Hepatocyte (in vitro differentiated cells): ENCODE measurements at regions not wholly inside any gene's neighbourhood (a gene's known extent, or its start where the extent isn't known, plus 50 kb on each side); places are given as distances from the start of the nearest gene placed in this dataset.

Source experiments
- DNase-seq: peaks from one replicate; pipeline ENCODE4 v3.0.0-alpha.2; 2016; ENCODE audit warnings: low spot score
- H2AFZ ChIP-seq: fragments of 200-600 bp; sonication (generic); 2 replicates; pipeline ENCODE4 v1.6.0; 2016; ENCODE audit warnings: antibody characterized with exemption, mild to moderate bottlenecking
- H3K27ac ChIP-seq: fragments of 200-600 bp; sonication (generic); 2 replicates; pipeline ENCODE4 v1.5.1; 2016; ENCODE audit warnings: mild to moderate bottlenecking
- H3K27me3 ChIP-seq: fragments of 200-600 bp; sonication (generic); 2 replicates; pipeline ENCODE4 v1.6.1; 2016
- H3K36me3 ChIP-seq: fragments of 200-600 bp; sonication (generic); replicated peaks from 2 replicates; pipeline ENCODE4 v1.5.1; 2016; ENCODE audit warnings: low read depth; ENCODE audit not compliant: insufficient read depth
- H3K4me1 ChIP-seq: fragments of 200-600 bp; sonication (generic); 2 replicates; pipeline ENCODE4 v1.5.1; 2016; ENCODE audit warnings: mild to moderate bottlenecking, moderate library complexity; ENCODE audit not compliant: insufficient read depth
- H3K4me2 ChIP-seq: fragments of 200-600 bp; sonication (generic); 2 replicates; pipeline ENCODE4 v1.6.0; 2016
- H3K4me3 ChIP-seq: fragments of 200-600 bp; sonication (generic); 2 replicates; pipeline ENCODE4 v1.5.1; 2016; ENCODE audit warnings: mild to moderate bottlenecking
- H3K79me2 ChIP-seq: fragments of 200-600 bp; sonication (generic); 2 replicates; pipeline ENCODE4 v1.6.0; 2017; ENCODE audit warnings: mild to moderate bottlenecking
- H3K9me2 ChIP-seq: fragments of 200-600 bp; sonication (generic); replicated peaks from 2 replicates; pipeline ENCODE4 v1.6.0; 2017; ENCODE audit warnings: mild to moderate bottlenecking; ENCODE audit not compliant: insufficient read depth
- H3K9me3 ChIP-seq: fragments of 200-600 bp; sonication (generic); 2 replicates; pipeline ENCODE4 v1.5.1; 2016; ENCODE audit warnings: low read depth, mild to moderate bottlenecking
- H4K20me1 ChIP-seq: fragments of 200-600 bp; sonication (generic); 2 replicates; pipeline ENCODE4 v1.6.0; 2016; ENCODE audit warnings: mild to moderate bottlenecking; ENCODE audit not compliant: insufficient read depth, poor library complexity, severe bottlenecking
- EZH2 ChIP-seq: fragments of 200-600 bp; sonication (generic); IDR thresholded peaks from 2 replicates; pipeline ENCODE4 v1.6.1; 2016; ENCODE audit warnings: antibody characterized with exemption, mild to moderate bottlenecking, borderline replicate concordance
- EZH2phosphoT487 ChIP-seq: fragments of 200-600 bp; sonication (generic); IDR thresholded peaks from one replicate; pipeline ENCODE4 v1.6.1; 2018; ENCODE audit warnings: antibody characterized with exemption, mild to moderate bottlenecking, low read depth, moderate library complexity; ENCODE audit not compliant: unreplicated experiment, severe bottlenecking
- WGBS: methylation state at CpG from one replicate; pipeline ENCODE4 v1.1.6; 2016; ENCODE audit warnings: low lambda C conversion rate; ENCODE audit errors: missing lambda C conversion rate; 5-methylcytosine and 5-hydroxymethylcytosine counted together
- TF ChIP-seq, protein P1 (sequence below): fragments of 200-600 bp; sonication (generic); IDR thresholded peaks from 2 replicates; pipeline ENCODE4 v1.5.1; 2016; ENCODE audit warnings: antibody characterized with exemption, mild to moderate bottlenecking; ENCODE audit not compliant: poor library complexity

- Histone ChIP-seq H3K9me3 (no peaks in the 10 kb centered on the region), H4K20me1 (no peaks in the 10 kb centered on the region), H3K36me3 (no peaks in the 10 kb centered on the region), H3K9me2 (no peaks in the 10 kb centered on the region), H2AFZ (no peak overlapping the region), H3K27ac (no peak overlapping the region), H3K4me3 (no peak overlapping the region), H3K27me3 (no peaks in the 10 kb centered on the region), H3K4me1 (peaks cover 7% of the 10 kb centered on the region), H3K79me2 (no peaks in the 10 kb centered on the region), H3K4me2 (no peak overlapping the region)
- DNase-seq, result no peak
- WGBS, result 74% methylated on average over 3 of the region's 3 CpGs
- TF ChIP-seq, protein P1, sequence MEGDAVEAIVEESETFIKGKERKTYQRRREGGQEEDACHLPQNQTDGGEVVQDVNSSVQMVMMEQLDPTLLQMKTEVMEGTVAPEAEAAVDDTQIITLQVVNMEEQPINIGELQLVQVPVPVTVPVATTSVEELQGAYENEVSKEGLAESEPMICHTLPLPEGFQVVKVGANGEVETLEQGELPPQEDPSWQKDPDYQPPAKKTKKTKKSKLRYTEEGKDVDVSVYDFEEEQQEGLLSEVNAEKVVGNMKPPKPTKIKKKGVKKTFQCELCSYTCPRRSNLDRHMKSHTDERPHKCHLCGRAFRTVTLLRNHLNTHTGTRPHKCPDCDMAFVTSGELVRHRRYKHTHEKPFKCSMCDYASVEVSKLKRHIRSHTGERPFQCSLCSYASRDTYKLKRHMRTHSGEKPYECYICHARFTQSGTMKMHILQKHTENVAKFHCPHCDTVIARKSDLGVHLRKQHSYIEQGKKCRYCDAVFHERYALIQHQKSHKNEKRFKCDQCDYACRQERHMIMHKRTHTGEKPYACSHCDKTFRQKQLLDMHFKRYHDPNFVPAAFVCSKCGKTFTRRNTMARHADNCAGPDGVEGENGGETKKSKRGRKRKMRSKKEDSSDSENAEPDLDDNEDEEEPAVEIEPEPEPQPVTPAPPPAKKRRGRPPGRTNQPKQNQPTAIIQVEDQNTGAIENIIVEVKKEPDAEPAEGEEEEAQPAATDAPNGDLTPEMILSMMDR, result no peak
- TF ChIP-seq EZH2, result no peak
- no peak for TF ChIP-seq EZH2phosphoT487
These were observed 85.1 kb upstream of the CCDC91 start for GRCh38 chr12:28104903-28105864.

- Histone ChIP-seq H3K9me2 (no peaks in the 10 kb centered on the region), H3K79me2 (no peaks in the 10 kb centered on the region), H3K4me3 (no peak overlapping the region), H3K4me2 (no peak overlapping the region), H3K27me3 (no peaks in the 10 kb centered on the region), H3K27ac (no peak overlapping the region), H2AFZ (no peak overlapping the region), H3K36me3 (no peaks in the 10 kb centered on the region), H3K9me3 (no peaks in the 10 kb centered on the region), H3K4me1 (peaks cover 7% of the 10 kb centered on the region), H4K20me1 (no peaks in the 10 kb centered on the region)
- no peak for DNase-seq
- 91% methylated on average over 2 of the region's 2 CpGs for WGBS
- TF ChIP-seq EZH2phosphoT487 (no peak), EZH2 (no peak)
- TF ChIP-seq, protein P1, result no peak
These were observed 82.6 kb upstream of the CCDC91 start for GRCh38 chr12:28107679-28108078.

GRCh38 chr12:28108599-28108998, 81.7 kb upstream of the CCDC91 start:
- Histone ChIP-seq H3K27ac (no peak overlapping the region), H3K4me2 (no peak overlapping the region), H3K9me3 (no peaks in the 10 kb centered on the region), H3K4me3 (no peak overlapping the region), H3K4me1 (peaks cover 7% of the 10 kb centered on the region), H3K27me3 (no peaks in the 10 kb centered on the region), H3K9me2 (no peaks in the 10 kb centered on the region), H3K36me3 (no peaks in the 10 kb centered on the region), H4K20me1 (no peaks in the 10 kb centered on the region), H2AFZ (no peak overlapping the region), H3K79me2 (no peaks in the 10 kb centered on the region)
- 80% methylated on average over 1 of the region's 1 CpG for WGBS
- no peak for DNase-seq
- TF ChIP-seq, protein P1, result no peak
- TF ChIP-seq EZH2, result no peak
- TF ChIP-seq EZH2phosphoT487, result no peak
